HCT116 (cell line): ENCODE measurements at regions not wholly inside any gene's neighbourhood (a gene's known extent, or its start where the extent isn't known, plus 50 kb on each side); places are given as distances from the start of the nearest gene placed in this dataset.

ENCODE experiments used
- ATAC-seq: fragments of 200-7000 bp; cut with Tn5 transposase; 2 replicates; pipeline ENCODE4 v1.9.1; 2020; ENCODE audit warnings: mild to moderate bottlenecking, moderate library complexity
- BruUV-seq: library from RNA; stranded (reverse); fragments of 400-500 nt; replicated peaks from 2 replicates; lab custom pipeline; 2021; lab: Mats Ljungman, UMichigan
- CTCF ChIA-PET: fragments of 300-600 bp; sonication (Branson Sonifier 250); formaldehyde crosslinking; loops from one replicate; lab custom pipeline; 2021; ENCODE audit warnings: antibody characterized with exemption; lab: Charles Lee
- POLR2A ChIA-PET: fragments of 300-600, 350-600 bp; sonication (Branson Sonifier 250); formaldehyde crosslinking; loops from one replicate; lab custom pipeline; 2021; ENCODE audit warnings: antibody characterized with exemption; lab: Charles Lee
- RAD21 ChIA-PET, 2 experiments: fragments of 300-600 bp; sonication (Branson Sonifier 250); formaldehyde crosslinking; loops; one replicate each; lab custom pipeline; 2023; ENCODE audit warnings: low total read pairs in 2 of 2; ENCODE audit not compliant: uncharacterized antibody in 2 of 2, unreplicated experiment in 2 of 2, low non-redundant PET in 1 of 2; lab: Charles Lee
- DNase-seq: peaks from one replicate; pipeline ENCODE4 v3.0.0-alpha.2; 2010; ENCODE audit warnings: low read depth, low spot score
- H2AFZ ChIP-seq: fragments of 200-600 bp; shearing (Covaris generic), sonication (generic); 2 replicates; pipeline ENCODE4 v1.6.1; 2017; ENCODE audit warnings: low read depth, mixed run types, mixed read lengths, antibody characterized with exemption, low read length; ENCODE audit not compliant: poor library complexity, severe bottlenecking
- H3K27ac ChIP-seq: 2 replicates; pipeline ENCODE4 v1.5.1; 2012; ENCODE audit warnings: low read depth, low read length
- H3K27me3 ChIP-seq: fragments of 200-600 bp; sonication (generic); 2 replicates; pipeline ENCODE4 v1.6.1; 2016; ENCODE audit warnings: mixed run types, low read length, mixed read lengths; ENCODE audit not compliant: insufficient read depth
- H3K36me3 ChIP-seq, 2 experiments: fragments of 200-500 bp in 1 of 2; fragments of 200-600 bp in 1 of 2; sonication (Bioruptor generic) in 1 of 2; sonication (generic) in 1 of 2; 2 replicates each; pipeline versions ENCODE4 v1.5.1 to v1.6.1; 2014 to 2016; ENCODE audit warnings: low read length in 2 of 2, inconsistent platforms in 1 of 2, mixed read lengths in 1 of 2, mixed run types in 1 of 2; ENCODE audit not compliant: insufficient read depth in 2 of 2, control insufficient read depth in 1 of 2
- H3K4me1 ChIP-seq, 2 experiments: fragments of 200-600 bp in 1 of 2; sonication (generic) in 1 of 2; 2 replicates each; pipeline versions ENCODE4 v1.5.1 to v1.6.1; 2012 to 2017; ENCODE audit warnings: low read length in 2 of 2, inconsistent platforms in 1 of 2, mild to moderate bottlenecking in 1 of 2, mixed read lengths in 1 of 2, mixed run types in 1 of 2, moderate library complexity in 1 of 2; ENCODE audit not compliant: insufficient read depth in 2 of 2, control insufficient read depth in 1 of 2
- H3K4me2 ChIP-seq: fragments of 200-600 bp; sonication (generic); 2 replicates; pipeline ENCODE4 v1.6.1; 2017; ENCODE audit warnings: mixed run types, low read length, mixed read lengths
- H3K4me3 ChIP-seq, 2 experiments: fragments of 200-600 bp in 1 of 2; sonication (generic) in 1 of 2; replicated peaks in 1 of 2; 2 replicates each; pipeline ENCODE4 v1.5.1; 2011 to 2016; ENCODE audit warnings: low read length in 2 of 2, control low read depth in 1 of 2, low read depth in 1 of 2, mild to moderate bottlenecking in 1 of 2, mixed read lengths in 1 of 2, mixed run types in 1 of 2
- H3K79me2 ChIP-seq: fragments of 200-600 bp; sonication (generic); 2 replicates; pipeline ENCODE4 v1.6.1; 2017; ENCODE audit warnings: mild to moderate bottlenecking, mixed run types, low read length, moderate library complexity, mixed read lengths; ENCODE audit not compliant: insufficient read depth
- H3K9ac ChIP-seq: fragments of 200-600 bp; sonication (generic); 2 replicates; pipeline ENCODE4 v1.6.1; 2016; ENCODE audit warnings: low read length, mixed read lengths
- H3K9me2 ChIP-seq: fragments of 200-600 bp; sonication (generic), shearing (Covaris generic); 2 replicates; pipeline ENCODE4 v1.6.1; 2017; ENCODE audit warnings: mixed run types, mild to moderate bottlenecking, moderate library complexity; ENCODE audit not compliant: insufficient read depth
- H3K9me3 ChIP-seq, 2 experiments: fragments of 200-500 bp in 1 of 2; fragments of 200-600 bp in 1 of 2; sonication (Bioruptor generic) in 1 of 2; sonication (generic) in 1 of 2; 2 replicates each; pipeline ENCODE4 v1.6.1; 2014 to 2017; ENCODE audit warnings: low read length in 2 of 2, mixed read lengths in 2 of 2, inconsistent platforms in 1 of 2, low read depth in 1 of 2, mild to moderate bottlenecking in 1 of 2, mixed run types in 1 of 2, moderate library complexity in 1 of 2; ENCODE audit not compliant: control insufficient read depth in 1 of 2, insufficient read depth in 1 of 2
- H4K20me1 ChIP-seq: fragments of 200-600 bp; sonication (generic), shearing (Covaris generic); 2 replicates; pipeline ENCODE4 v1.6.1; 2017; ENCODE audit warnings: mixed run types, mild to moderate bottlenecking, moderate library complexity; ENCODE audit not compliant: insufficient read depth
- ATF3 ChIP-seq: IDR thresholded peaks from 2 replicates; pipeline ENCODE4 v1.6.1; 2012
- CBX3 ChIP-seq: IDR thresholded peaks from 2 replicates; pipeline ENCODE4 v1.6.1; 2012; ENCODE audit warnings: low read depth
- FOSL1 ChIP-seq: IDR thresholded peaks from 2 replicates; pipeline ENCODE4 v1.6.1; 2012; ENCODE audit warnings: low read depth
- JUND ChIP-seq: IDR thresholded peaks from 2 replicates; pipeline ENCODE4 v1.6.1; 2012
- SIN3A ChIP-seq: IDR thresholded peaks from 2 replicates; pipeline ENCODE4 v1.6.1; 2012; ENCODE audit warnings: low read depth
- ZNF274 ChIP-seq: fragments of 200-500 bp; sonication (Bioruptor generic); IDR thresholded peaks from 2 replicates; pipeline ENCODE4 v1.6.1; 2014; ENCODE audit warnings: mild to moderate bottlenecking, low read depth, low read length, inconsistent platforms
- intact Hi-C: fragments of 100-400 bp; cut with micrococcal nuclease; formaldehyde crosslinking; loops from 2 replicates; pipeline ENCODE4 v1.10.0; 2022

- POLR2A ChIA-PET: no interaction called here
- Histone ChIP-seq H3K27me3 (no peaks in the 10 kb centered on the region), H3K9ac (no peak overlapping the region), H3K79me2 (no peaks in the 10 kb centered on the region), H3K4me2 (no peak overlapping the region), H3K4me3 (no peak overlapping the region), H3K27ac (no peak overlapping the region), H4K20me1 (no peaks in the 10 kb centered on the region), H3K4me1 (no peaks in the 10 kb centered on the region), H3K9me3 (no peaks in the 10 kb centered on the region), H3K9me2 (no peaks in the 10 kb centered on the region), H2AFZ (no peak overlapping the region), H3K36me3 (no peaks in the 10 kb centered on the region)
- DNase-seq (no peak), ATAC-seq (no peak)
- intact Hi-C loops: no loop called here
- TF ChIP-seq ZNF274 (no peak), SIN3A (no peak), JUND (no peak), ATF3 (no peak), FOSL1 (no peak)
- RAD21 ChIA-PET: no interaction called here
- CTCF ChIA-PET: no interaction called here
- no TSS peak for BruUV-seq
These were observed 714.1 kb downstream of the KCNJ3 start for GRCh38 chr2:155412598-155412997.

GRCh38 chr2:155404433-155405002 lies 706.0 kb downstream of the KCNJ3 start:
- RAD21 ChIA-PET: no interaction called here
- peak; percentile 2 for DNase-seq

More at GRCh38 chr2:155404433-155405002, 706.0 kb downstream of the KCNJ3 start:
- Histone ChIP-seq H3K4me2 (no peak overlapping the region), H3K27ac (no peak overlapping the region), H3K9ac (no peak overlapping the region), H3K27me3 (no peaks in the 10 kb centered on the region), H3K9me3 (peaks cover 3 to 15% of the 10 kb centered on the region in 2 experiments; a peak in 2 of 4 replicates), H4K20me1 (no peaks in the 10 kb centered on the region)
- POLR2A ChIA-PET: no interaction called here
- CTCF ChIA-PET: no interaction called here
- ATAC-seq: no peak
- intact Hi-C loops: no loop called here
- no TSS peak for BruUV-seq
- TF ChIP-seq JUND (no peak), CBX3 (peak; percentile 73)
- TF ChIP-seq, all 23 proteins: peak for 1
- Histone ChIP-seq H3K9me2 (no peaks in the 10 kb centered on the region), H3K36me3 (no peaks in the 10 kb centered on the region), H2AFZ (no peak overlapping the region), H3K4me3 (no peak overlapping the region), H3K79me2 (no peaks in the 10 kb centered on the region), H3K4me1 (no peaks in the 10 kb centered on the region)
